H7 (cell line): ENCODE measurements at regions not wholly inside any gene's neighbourhood (a gene's known extent, or its start where the extent isn't known, plus 50 kb on each side); places are given as distances from the start of the nearest gene placed in this dataset.
"Not testable (repeated sequence)": the region's sequence is repeated elsewhere in the genome, so short reads cannot be mapped to it uniquely, and the experiment has no call there.

ENCODE experiments used
- DNase-seq: peaks from one replicate; pipeline ENCODE4 v3.0.0; 2012
- H3K27me3 ChIP-seq: 2 replicates; pipeline ENCODE4 v1.6.0; 2011; ENCODE audit warnings: mild to moderate bottlenecking, low read length; ENCODE audit not compliant: control insufficient read depth, insufficient read depth
- H3K36me3 ChIP-seq: replicated peaks from 2 replicates; pipeline ENCODE4 v1.5.1; 2011; ENCODE audit warnings: low read length; ENCODE audit not compliant: control insufficient read depth, insufficient read depth
- H3K4me3 ChIP-seq: 2 replicates; pipeline ENCODE4 v1.5.1; 2011; ENCODE audit warnings: low read depth, mild to moderate bottlenecking, control low read depth, low read length, moderate library complexity; ENCODE audit not compliant: insufficient read depth

- H3K27me3 ChIP-seq, H3K36me3 ChIP-seq, H3K4me3 ChIP-seq, DNase-seq: not testable (repeated sequence)
Observed at GRCh38 chr16:21348815-21349214, 70.7 kb upstream of the CRYM start.

GRCh38 chr16:21347538-21347937 is 69.4 kb upstream of the CRYM start:
- not testable (repeated sequence) for DNase-seq, H3K4me3 ChIP-seq, H3K36me3 ChIP-seq, H3K27me3 ChIP-seq

- not testable (repeated sequence) for H3K4me3 ChIP-seq, DNase-seq, H3K27me3 ChIP-seq, H3K36me3 ChIP-seq
Observed at GRCh38 chr16:21346756-21347491, 68.8 kb upstream of the CRYM start.

- not testable (repeated sequence) for H3K4me3 ChIP-seq, DNase-seq, H3K36me3 ChIP-seq, H3K27me3 ChIP-seq
Observed at GRCh38 chr16:21344361-21344912, 66.3 kb upstream of the CRYM start.

GRCh38 chr16:21341101-21341500 is 63.0 kb upstream of the CRYM start:
- Histone ChIP-seq H3K36me3 (no peaks in the 10 kb centered on the region), H3K4me3 (no peak overlapping the region), H3K27me3 (no peaks in the 10 kb centered on the region)
- no peak for DNase-seq

GRCh38 chr16:21339941-21340340 is 61.9 kb upstream of the CRYM start:
- DNase-seq = no peak

GRCh38 chr16:21339269-21339641 is 61.2 kb upstream of the CRYM start:
- H3K4me3 ChIP-seq = no peak overlapping the region
- no peak for DNase-seq
- H3K36me3 ChIP-seq = no peaks in the 10 kb centered on the region
- no peaks in the 10 kb centered on the region for H3K27me3 ChIP-seq

More at GRCh38 chr16:21339941-21340340, 61.9 kb upstream of the CRYM start:
- Histone ChIP-seq H3K36me3 (no peaks in the 10 kb centered on the region), H3K27me3 (no peaks in the 10 kb centered on the region), H3K4me3 (no peak overlapping the region)

GRCh38 chr16:21338537-21339268 is 60.6 kb upstream of the CRYM start:
- no peak overlapping the region for H3K4me3 ChIP-seq
- no peaks in the 10 kb centered on the region for H3K36me3 ChIP-seq
- no peak for DNase-seq
- H3K27me3 ChIP-seq = no peaks in the 10 kb centered on the region

GRCh38 chr16:21336231-21336630 is 58.1 kb upstream of the CRYM start:
- Histone ChIP-seq H3K4me3 (no peak overlapping the region), H3K36me3 (no peaks in the 10 kb centered on the region)
- no peak for DNase-seq

GRCh38 chr16:21334188-21335146 is 56.4 kb upstream of the CRYM start:
- not testable (repeated sequence) for H3K4me3 ChIP-seq, DNase-seq, H3K36me3 ChIP-seq, H3K27me3 ChIP-seq

More at GRCh38 chr16:21336231-21336630, 58.1 kb upstream of the CRYM start:
- no peaks in the 10 kb centered on the region for H3K27me3 ChIP-seq

- H3K4me3 ChIP-seq, H3K27me3 ChIP-seq, H3K36me3 ChIP-seq, DNase-seq: not testable (repeated sequence)
Observed at GRCh38 chr16:21333683-21334082, 55.6 kb upstream of the CRYM start.
